GM12878 (cell line): ENCODE measurements at regions not wholly inside any gene's neighbourhood (a gene's known extent, or its start where the extent isn't known, plus 50 kb on each side); places are given as distances from the start of the nearest gene placed in this dataset.

Source experiments
- ATAC-seq: fragments of 200-7000 bp; cut with Tn5 transposase; 3 replicates; pipeline ENCODE4 v1.9.1; 2020; ENCODE audit warnings: mild to moderate bottlenecking, moderate library complexity
- BruUV-seq: library from RNA; stranded (reverse); fragments of 400-500 nt; replicated peaks from 2 replicates; lab custom pipeline; 2021; lab: Mats Ljungman, UMichigan
- CTCF ChIA-PET: fragments of 300-600 bp; sonication (Branson Sonifier 250); formaldehyde crosslinking; extraction: SDS; loops from one replicate; lab custom pipeline; 2021; ENCODE audit warnings: inconsistent platforms; lab: Yijun Ruan, JAX
- POLR2A ChIA-PET: fragments of 350-600 bp; formaldehyde crosslinking; extraction: SDS; loops from one replicate; lab custom pipeline; 2021; ENCODE audit warnings: inconsistent platforms; lab: Charles Lee
- RAD21 ChIA-PET: fragments of 300-600 bp; sonication (Branson Sonifier 250); formaldehyde crosslinking; loops from one replicate; lab custom pipeline; 2023; ENCODE audit warnings: antibody characterized with exemption; ENCODE audit not compliant: unreplicated experiment; lab: Charles Lee
- SMC1A ChIA-PET: fragments of 300-600 bp; sonication (Branson Sonifier 250); formaldehyde crosslinking; loops from one replicate; lab custom pipeline; 2023; ENCODE audit not compliant: unreplicated experiment, uncharacterized antibody; lab: Charles Lee
- DNase-seq: peaks from one replicate; pipeline ENCODE4 v3.0.0-alpha.2; 2011; ENCODE audit warnings: low read depth, low spot score
- FAIRE-seq: peaks from 3 replicates; lab custom pipeline; 2011; peaks lifted over from hg19 to GRCh38; lab: Jason Lieb, UNC
- H2AFZ ChIP-seq: 2 replicates; pipeline ENCODE4 v1.6.0; 2011; ENCODE audit warnings: low read depth, low read length, control low read depth; ENCODE audit not compliant: control insufficient read depth
- H3K27ac ChIP-seq: 2 replicates; pipeline ENCODE4 v1.5.1; 2011; ENCODE audit warnings: control low read depth; ENCODE audit not compliant: control insufficient read depth, insufficient read depth
- H3K27me3 ChIP-seq, 2 experiments: replicated peaks in 1 of 2; 2 replicates each; pipeline versions ENCODE4 v1.6.0 to v1.6.1; 2011; ENCODE audit warnings: low read length in 1 of 2; ENCODE audit not compliant: control insufficient read depth in 2 of 2, insufficient read depth in 2 of 2
- H3K36me3 ChIP-seq, 2 experiments: 2 replicates each; pipeline ENCODE4 v1.5.1; 2011; ENCODE audit warnings: low read length in 1 of 2; ENCODE audit not compliant: control insufficient read depth in 2 of 2, insufficient read depth in 2 of 2
- H3K4me1 ChIP-seq: 2 replicates; pipeline ENCODE4 v1.6.1; 2011; ENCODE audit warnings: mild to moderate bottlenecking, low read length, moderate library complexity, mixed read lengths; ENCODE audit not compliant: control insufficient read depth, insufficient read depth
- H3K4me2 ChIP-seq: 2 replicates; pipeline ENCODE4 v1.6.0; 2011; ENCODE audit warnings: control low read depth; ENCODE audit not compliant: control insufficient read depth, insufficient read depth
- H3K4me3 ChIP-seq: fragments of 200-600 bp; sonication (generic); 2 replicates; pipeline ENCODE4 v1.5.1; 2016
- H3K79me2 ChIP-seq: 2 replicates; pipeline ENCODE4 v1.6.0; 2011; ENCODE audit warnings: low read length; ENCODE audit not compliant: control insufficient read depth, insufficient read depth
- H3K9ac ChIP-seq: 2 replicates; pipeline ENCODE4 v1.8.0; 2011; ENCODE audit warnings: low read length, control low read depth, mixed read lengths; ENCODE audit not compliant: control insufficient read depth, insufficient read depth
- H3K9me3 ChIP-seq: replicated peaks from 3 replicates; pipeline ENCODE4 v1.5.1; 2011; ENCODE audit warnings: mild to moderate bottlenecking, low read length; ENCODE audit not compliant: control insufficient read depth, insufficient read depth
- H4K20me1 ChIP-seq: 2 replicates; pipeline ENCODE4 v1.6.0; 2011; ENCODE audit not compliant: control insufficient read depth, insufficient read depth
- CBX5 ChIP-seq: sonication (generic); IDR thresholded peaks from 2 replicates; pipeline ENCODE4 v1.6.1; 2016; ENCODE audit warnings: low read depth, moderate library complexity, mild to moderate bottlenecking, inconsistent platforms
- NFYB ChIP-seq: IDR thresholded peaks from 2 replicates; pipeline ENCODE4 v1.6.1; 2011; ENCODE audit warnings: low read depth, mild to moderate bottlenecking, low read length, improper control_type of control experiment, moderate library complexity; ENCODE audit not compliant: insufficient read depth
- POLR2AphosphoS2 ChIP-seq: IDR thresholded peaks from 2 replicates; pipeline ENCODE4 v1.6.1; 2011; ENCODE audit warnings: low read depth, mild to moderate bottlenecking, low read length, improper control_type of control experiment, moderate library complexity
- RAD21 ChIP-seq: IDR thresholded peaks from 2 replicates; pipeline ENCODE4 v1.6.1; 2011; ENCODE audit warnings: mild to moderate bottlenecking, low read depth, low read length, moderate library complexity; ENCODE audit not compliant: insufficient read depth
- RELA ChIP-seq: fragments of 450-650 bp; IDR thresholded peaks from 2 replicates; pipeline ENCODE4 v1.8.0; 2014; ENCODE audit warnings: borderline replicate concordance; ENCODE audit not compliant: partially characterized antibody
- SKIL ChIP-seq: fragments of 450-650 bp; IDR thresholded peaks from 2 replicates; pipeline ENCODE4 v1.6.1; 2017; ENCODE audit warnings: mild to moderate bottlenecking, low read depth, inconsistent platforms; ENCODE audit not compliant: poor library complexity, severe bottlenecking
- SMC3 ChIP-seq: IDR thresholded peaks from 2 replicates; pipeline ENCODE4 v1.6.1; 2011; ENCODE audit warnings: low read length, improper control_type of control experiment, borderline replicate concordance
- TBL1XR1 ChIP-seq: IDR thresholded peaks from 2 replicates; pipeline ENCODE4 v1.6.1; 2012; ENCODE audit warnings: low read depth, low read length, improper control_type of control experiment
- ZNF274 ChIP-seq: IDR thresholded peaks from one replicate; pipeline ENCODE4 v1.8.0; 2011; ENCODE audit not compliant: insufficient read length, insufficient read depth
- WGBS: methylation state at CpG from one replicate; pipeline ENCODE4 v1.1.6; 2016; ENCODE audit warnings: low lambda C conversion rate; ENCODE audit not compliant: insufficient replicate concordance, insufficient coverage; ENCODE audit errors: missing lambda C conversion rate; 5-methylcytosine and 5-hydroxymethylcytosine counted together
- in situ Hi-C: fragments of 300-500 bp; cut with MboI; formaldehyde crosslinking; loops from 9 replicates; pipeline ENCODE4 v1.14.3; 2018; ENCODE audit warnings: mixed read lengths
- intact Hi-C: fragments of 100-400 bp; cut with micrococcal nuclease; formaldehyde crosslinking; loops from one replicate; pipeline ENCODE4 v1.14.2; 2022; ENCODE audit not compliant: unreplicated experiment

- Histone ChIP-seq H3K9me3 (peaks cover 10% of the 10 kb centered on the region), H3K79me2 (no peaks in the 10 kb centered on the region), H3K9ac (no peak overlapping the region), H3K4me2 (no peak overlapping the region), H4K20me1 (no peaks in the 10 kb centered on the region), H3K36me3 (no peaks in the 10 kb centered on the region), H3K4me3 (no peak overlapping the region), H2AFZ (no peak overlapping the region), H3K27me3 (no peaks in the 10 kb centered on the region), H3K27ac (no peak overlapping the region), H3K4me1 (no peaks in the 10 kb centered on the region)
- in situ Hi-C loops (no loop called here), intact Hi-C loops (no loop called here)
- SMC1A ChIA-PET, result no interaction called here
- no peak for TF ChIP-seq CBX5
- no TSS peak for BruUV-seq
- POLR2A ChIA-PET, result no interaction called here
- RAD21 ChIA-PET, result no interaction called here
- CTCF ChIA-PET, result interaction anchor here (0.7 kb wide), 1 partner anchor 187 kb away, joined by 5 read pairs; no protein-coding TSS in a partner anchor
- DNase-seq, result no peak
- no peak for ATAC-seq
- 30% methylated on average over 6 of the region's 6 CpGs for WGBS
- no peak for FAIRE-seq
These were observed 127.6 kb upstream of the MED13L start for GRCh38 chr12:116404913-116405611.

GRCh38 chr12:116406529-116406928 lies 129.0 kb upstream of the MED13L start:
- Histone ChIP-seq H3K27ac (no peak overlapping the region), H3K36me3 (no peaks in the 10 kb centered on the region), H3K4me1 (no peaks in the 10 kb centered on the region; the same call in 1 of the 2 replicates), H3K27me3 (no peaks in the 10 kb centered on the region), H2AFZ (no peak overlapping the region), H4K20me1 (no peaks in the 10 kb centered on the region), H3K4me2 (no peak overlapping the region), H3K9ac (no peak overlapping the region), H3K4me3 (no peak overlapping the region), H3K9me3 (peaks cover 3% of the 10 kb centered on the region; the same call in 2 of the 3 replicates), H3K79me2 (no peaks in the 10 kb centered on the region)
- ATAC-seq (peak; percentile 34; the same call in 2 of the 3 replicates), DNase-seq (no peak), FAIRE-seq (no peak)
- in situ Hi-C loops, result no loop called here
- no TSS peak for BruUV-seq
- WGBS, result 24% methylated on average over 3 of the region's 3 CpGs
- TF ChIP-seq RELA (no peak), RAD21 (0 out of 2 replicates have a peak, but pooled peaks have one; percentile 26), POLR2AphosphoS2 (no peak), TBL1XR1 (no peak), NFYB (no peak), SMC3 (peak; percentile 17; the same call in 1 of the 2 replicates), ZNF274 (no peak), SKIL (no peak)
- ChIA-PET POLR2A (no interaction called here), SMC1A (interaction anchor here (0.9 to 1.3 kb wide), 2 partner anchors 153 to 292 kb away, joined by 3 to 4 read pairs; partner anchors contain the start of gene MAP1LC3B2), CTCF (interaction anchor here (1.2 kb wide), 1 partner anchor 154 kb away, joined by 3 read pairs; no protein-coding TSS in a partner anchor), RAD21 (no interaction called here)
- intact Hi-C loops, result no loop called here
